Activated naive CD8-positive, alpha-beta T cell treated with anti-CD3 and anti-CD28 coated beads, Interleukin-2, amount 10 ng/mL, durations not matched to agents 7 days and 5 days (primary cell): ENCODE measurements at regions not wholly inside any gene's neighbourhood (a gene's known extent, or its start where the extent isn't known, plus 50 kb on each side); places are given as distances from the start of the nearest gene placed in this dataset.
"Not testable (repeated sequence)": the region's sequence is repeated elsewhere in the genome, so short reads cannot be mapped to it uniquely, and the experiment has no call there.

Source experiments
- ATAC-seq: fragments of 150-1000 bp; cut with Tn5 transposase; one replicate; pipeline ENCODE4 v1.10.0; 2021; ENCODE audit warnings: low read depth, moderate library complexity
- POLR2A ChIA-PET: fragments of 350-600 bp; sonication (Branson Sonifier 250); formaldehyde crosslinking; loops from one replicate; lab custom pipeline; 2021; ENCODE audit warnings: antibody characterized with exemption; lab: Charles Lee
- DNase-seq: peaks from one replicate; pipeline ENCODE4 v3.0.0; 2021
- H3K27ac Mint-ChIP-seq: one replicate; pipeline ENCODE4 v1.8.0; 2022; ENCODE audit warnings: mild to moderate bottlenecking, mixed read lengths
- H3K27me3 Mint-ChIP-seq: one replicate; pipeline ENCODE4 v1.8.0; 2022; ENCODE audit warnings: mild to moderate bottlenecking, moderate library complexity, mixed read lengths
- H3K36me3 Mint-ChIP-seq: one replicate; pipeline ENCODE4 v1.8.0; 2021; ENCODE audit warnings: mild to moderate bottlenecking, mixed read lengths
- H3K4me1 Mint-ChIP-seq: one replicate; pipeline ENCODE4 v1.8.0; 2021; ENCODE audit warnings: mixed read lengths
- H3K4me3 Mint-ChIP-seq: one replicate; pipeline ENCODE4 v1.8.0; 2022; ENCODE audit warnings: mild to moderate bottlenecking, moderate library complexity, mixed read lengths
- H3K9me3 Mint-ChIP-seq: one replicate; pipeline ENCODE4 v1.8.0; 2021; ENCODE audit warnings: mixed read lengths

GRCh38 chrX:1700757-1701156 is 85.9 kb downstream of the ASMT start:
- ATAC-seq (no peak), DNase-seq (no peak)
- H3K4me3 Mint-ChIP-seq = no peak overlapping the region
- H3K27me3 Mint-ChIP-seq = no peaks in the 10 kb centered on the region
- no peak overlapping the region for H3K27ac Mint-ChIP-seq
- H3K9me3 Mint-ChIP-seq = peaks cover 13% of the 10 kb centered on the region
- POLR2A ChIA-PET = no interaction called here
- H3K36me3 Mint-ChIP-seq = peaks cover 29% of the 10 kb centered on the region
- peaks cover 1% of the 10 kb centered on the region for H3K4me1 Mint-ChIP-seq

- ATAC-seq, H3K27ac Mint-ChIP-seq, H3K27me3 Mint-ChIP-seq, H3K4me1 Mint-ChIP-seq, H3K9me3 Mint-ChIP-seq, DNase-seq, POLR2A ChIA-PET, H3K4me3 Mint-ChIP-seq: not testable (repeated sequence)
- H3K36me3 Mint-ChIP-seq = peaks cover 25% of the 10 kb centered on the region
These were observed 86.6 kb downstream of the ASMT start for GRCh38 chrX:1701396-1701901.

DNA sequence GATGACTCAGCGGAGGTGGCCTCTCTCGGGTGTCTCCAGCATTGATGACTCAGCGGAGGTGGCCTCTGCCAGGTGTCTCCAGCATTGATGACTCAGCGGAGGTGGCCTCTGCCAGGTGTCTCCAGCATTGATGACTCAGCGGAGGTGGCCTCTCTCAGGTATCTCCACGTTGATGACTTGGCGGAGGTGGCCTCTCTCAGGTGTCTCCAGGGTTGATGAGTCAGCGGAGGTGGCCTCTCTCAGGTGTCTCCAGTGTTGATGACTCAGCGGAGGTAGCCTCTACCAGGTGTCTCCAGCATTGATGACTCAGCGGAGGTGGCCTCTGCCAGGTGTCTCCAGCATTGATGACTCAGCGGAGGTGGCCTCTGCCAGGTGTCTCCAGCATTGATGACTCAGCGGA is 87.3 kb downstream of the ASMT start:
- POLR2A ChIA-PET, H3K9me3 Mint-ChIP-seq, H3K27ac Mint-ChIP-seq, DNase-seq, ATAC-seq, H3K27me3 Mint-ChIP-seq, H3K4me1 Mint-ChIP-seq, H3K4me3 Mint-ChIP-seq: not testable (repeated sequence)
- peaks cover 24% of the 10 kb centered on the region for H3K36me3 Mint-ChIP-seq

- H3K4me3 Mint-ChIP-seq, POLR2A ChIA-PET, H3K27me3 Mint-ChIP-seq, H3K4me1 Mint-ChIP-seq, H3K9me3 Mint-ChIP-seq, DNase-seq, ATAC-seq, H3K27ac Mint-ChIP-seq: not testable (repeated sequence)
- peaks cover 24% of the 10 kb centered on the region for H3K36me3 Mint-ChIP-seq
These were observed 87.7 kb downstream of the ASMT start for GRCh38 chrX:1702557-1702956.

GRCh38 chrX:1709277-1709676 is 94.4 kb downstream of the ASMT start:
- peaks cover 19% of the 10 kb centered on the region for H3K36me3 Mint-ChIP-seq
- POLR2A ChIA-PET, H3K4me3 Mint-ChIP-seq, H3K4me1 Mint-ChIP-seq, H3K27me3 Mint-ChIP-seq, ATAC-seq, H3K27ac Mint-ChIP-seq, H3K9me3 Mint-ChIP-seq, DNase-seq: not testable (repeated sequence)

GRCh38 chrX:1713296-1713695 is 98.4 kb downstream of the ASMT start:
- ATAC-seq (no peak), DNase-seq (no peak)
- H3K36me3 Mint-ChIP-seq = peaks cover 26% of the 10 kb centered on the region
- peaks cover 5% of the 10 kb centered on the region for H3K9me3 Mint-ChIP-seq
- H3K27me3 Mint-ChIP-seq = no peaks in the 10 kb centered on the region
- no peak overlapping the region for H3K4me3 Mint-ChIP-seq
- H3K4me1 Mint-ChIP-seq = peaks cover 1% of the 10 kb centered on the region
- POLR2A ChIA-PET = no interaction called here
- H3K27ac Mint-ChIP-seq = no peak overlapping the region

- ATAC-seq (no peak), DNase-seq (no peak)
- H3K27me3 Mint-ChIP-seq = no peaks in the 10 kb centered on the region
- POLR2A ChIA-PET = no interaction called here
- peaks cover 37% of the 10 kb centered on the region for H3K36me3 Mint-ChIP-seq
- H3K4me1 Mint-ChIP-seq = peaks cover 1% of the 10 kb centered on the region
- H3K27ac Mint-ChIP-seq = no peak overlapping the region
- H3K4me3 Mint-ChIP-seq = no peak overlapping the region
- peaks cover 5% of the 10 kb centered on the region for H3K9me3 Mint-ChIP-seq
These were observed 102.5 kb downstream of the ASMT start for GRCh38 chrX:1717373-1717772.

GRCh38 chrX:1719270-1719669 is 104.4 kb downstream of the ASMT start:
- Mint-ChIP-seq H3K9me3 (peaks cover 5% of the 10 kb centered on the region), H3K36me3 (peaks cover 23% of the 10 kb centered on the region), H3K27me3 (no peaks in the 10 kb centered on the region), H3K27ac (no peak overlapping the region), H3K4me3 (no peak overlapping the region), H3K4me1 (peaks cover 1% of the 10 kb centered on the region)
- POLR2A ChIA-PET = no interaction called here
- ATAC-seq (no peak), DNase-seq (no peak)

DNA sequence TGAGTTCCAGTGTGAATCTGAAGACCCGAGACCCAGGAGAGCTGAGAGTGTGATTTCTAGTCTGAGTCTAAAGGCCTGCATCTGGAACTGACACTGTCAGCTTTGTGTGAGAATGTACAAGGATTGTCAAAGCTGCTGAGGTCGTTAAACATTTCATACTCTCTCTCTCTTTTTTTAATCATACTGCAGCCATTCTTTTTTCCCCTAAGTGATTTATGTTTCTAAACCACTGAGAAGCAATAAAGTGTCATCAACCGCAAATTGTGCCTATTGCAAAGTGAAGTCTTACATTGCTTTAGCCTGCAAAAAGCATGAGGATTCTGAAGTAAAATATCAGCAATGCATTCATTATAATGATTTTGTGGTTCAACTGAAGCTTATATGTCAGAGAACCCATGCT is 106.0 kb downstream of the ASMT start:
- Mint-ChIP-seq H3K27me3 (no peaks in the 10 kb centered on the region), H3K36me3 (peaks cover 20% of the 10 kb centered on the region), H3K4me1 (peaks cover 1% of the 10 kb centered on the region), H3K4me3 (no peak overlapping the region), H3K9me3 (peaks cover 5% of the 10 kb centered on the region), H3K27ac (no peak overlapping the region)
- no peak for ATAC-seq
- POLR2A ChIA-PET = no interaction called here
- no peak for DNase-seq

- no peaks in the 10 kb centered on the region for H3K27me3 Mint-ChIP-seq
- no peak for ATAC-seq
- POLR2A ChIA-PET = no interaction called here
- no peaks in the 10 kb centered on the region for H3K9me3 Mint-ChIP-seq
- H3K27ac Mint-ChIP-seq = no peak overlapping the region
- H3K4me3 Mint-ChIP-seq = no peak overlapping the region
- DNase-seq = no peak
- H3K36me3 Mint-ChIP-seq = peaks cover 31% of the 10 kb centered on the region
- no peaks in the 10 kb centered on the region for H3K4me1 Mint-ChIP-seq
These were observed 110.6 kb downstream of the ASMT start for GRCh38 chrX:1725472-1725871.

- peaks cover 23% of the 10 kb centered on the region for H3K36me3 Mint-ChIP-seq
- POLR2A ChIA-PET = no interaction called here
- no peak overlapping the region for H3K4me3 Mint-ChIP-seq
- ATAC-seq = no peak
- H3K27me3 Mint-ChIP-seq = no peaks in the 10 kb centered on the region
- no peak overlapping the region for H3K27ac Mint-ChIP-seq
- DNase-seq = no peak
- H3K9me3 Mint-ChIP-seq = no peaks in the 10 kb centered on the region
- H3K4me1 Mint-ChIP-seq = no peaks in the 10 kb centered on the region
These were observed 112.7 kb downstream of the ASMT start for GRCh38 chrX:1727531-1728027.

- Mint-ChIP-seq H3K27me3 (no peaks in the 10 kb centered on the region), H3K36me3 (peaks cover 28% of the 10 kb centered on the region), H3K9me3 (no peaks in the 10 kb centered on the region), H3K4me1 (no peaks in the 10 kb centered on the region), H3K4me3 (no peak overlapping the region), H3K27ac (no peak overlapping the region)
- POLR2A ChIA-PET = no interaction called here
- DNase-seq (no peak), ATAC-seq (no peak)
These were observed 119.9 kb downstream of the ASMT start for GRCh38 chrX:1734806-1735205.

- no peaks in the 10 kb centered on the region for H3K4me1 Mint-ChIP-seq
- peaks cover 83% of the 10 kb centered on the region for H3K36me3 Mint-ChIP-seq
- H3K27me3 Mint-ChIP-seq = no peaks in the 10 kb centered on the region
- no peak overlapping the region for H3K27ac Mint-ChIP-seq
- peaks cover 21% of the 10 kb centered on the region for H3K9me3 Mint-ChIP-seq
- no peak for ATAC-seq
- POLR2A ChIA-PET = no interaction called here
- no peak overlapping the region for H3K4me3 Mint-ChIP-seq
- no peak for DNase-seq
These were observed 127.0 kb downstream of the ASMT start for GRCh38 chrX:1741816-1742394.

- no peak for ATAC-seq
- peaks cover 85% of the 10 kb centered on the region for H3K36me3 Mint-ChIP-seq
These were observed 128.2 kb downstream of the ASMT start for GRCh38 chrX:1743105-1743504.

More at GRCh38 chrX:1743105-1743504, 128.2 kb downstream of the ASMT start:
- DNase-seq = no peak
- Mint-ChIP-seq H3K27ac (no peak overlapping the region), H3K4me3 (no peak overlapping the region), H3K4me1 (no peaks in the 10 kb centered on the region), H3K27me3 (no peaks in the 10 kb centered on the region), H3K9me3 (peaks cover 26% of the 10 kb centered on the region)
- POLR2A ChIA-PET = no interaction called here
